NOMO-1 treated with DMSO at 0.1 percent for 48 hours (cell line): ENCODE measurements at regions not wholly inside any gene's neighbourhood (a gene's known extent, or its start where the extent isn't known, plus 50 kb on each side); places are given as distances from the start of the nearest gene placed in this dataset.

Experiments used
- DNase-seq: peaks from one replicate; lab custom pipeline; 2025; ENCODE audit not compliant: unreplicated experiment; lab: John Stamatoyannopoulos, UW

- no peak for DNase-seq
Measured at GRCh38 chr10:3229815-3230214, 57.2 kb upstream of the PITRM1 start.

GRCh38 chr10:3228629-3228945, 56.0 kb upstream of the PITRM1 start:
- no peak for DNase-seq

DNA sequence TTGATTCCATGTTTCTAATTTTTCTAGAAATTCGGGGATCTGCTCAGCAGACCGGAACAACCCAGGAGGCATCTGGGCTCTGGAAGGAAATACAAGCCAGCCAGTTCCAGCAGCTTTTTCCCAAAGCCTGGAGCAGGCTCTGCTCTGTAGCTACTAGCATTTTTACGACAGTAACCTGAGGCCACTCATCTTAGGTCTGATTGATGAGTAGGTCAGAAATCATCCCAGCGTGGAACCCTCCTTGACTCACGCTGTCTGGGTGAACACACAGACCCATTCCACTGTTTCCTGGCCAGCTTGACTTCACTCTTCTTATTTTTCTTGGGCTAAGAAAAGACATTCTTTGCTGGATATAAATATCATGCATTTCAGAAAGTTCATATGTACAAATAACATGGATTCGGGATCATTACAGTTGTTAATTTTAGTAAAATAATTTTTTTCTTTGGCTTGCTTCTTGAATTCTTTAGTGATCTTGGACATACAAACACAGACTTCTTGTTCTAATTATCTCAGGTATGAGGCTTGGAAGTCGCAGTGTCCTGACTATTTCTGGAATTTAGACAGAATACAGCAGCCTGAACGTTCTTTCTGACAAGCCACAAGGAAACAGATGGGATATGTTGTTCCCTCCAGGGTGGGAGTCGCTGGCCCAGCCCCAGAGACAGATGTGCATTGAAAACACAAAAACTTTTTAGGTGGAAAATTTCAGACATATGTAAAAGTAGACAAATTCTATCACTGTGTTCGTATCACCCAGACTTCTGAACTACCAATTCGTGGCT, 54.6 kb upstream of the PITRM1 start:
- no peak for DNase-seq

GRCh38 chr10:3225561-3225960, 53.0 kb upstream of the PITRM1 start:
- DNase-seq, result no peak

DNA sequence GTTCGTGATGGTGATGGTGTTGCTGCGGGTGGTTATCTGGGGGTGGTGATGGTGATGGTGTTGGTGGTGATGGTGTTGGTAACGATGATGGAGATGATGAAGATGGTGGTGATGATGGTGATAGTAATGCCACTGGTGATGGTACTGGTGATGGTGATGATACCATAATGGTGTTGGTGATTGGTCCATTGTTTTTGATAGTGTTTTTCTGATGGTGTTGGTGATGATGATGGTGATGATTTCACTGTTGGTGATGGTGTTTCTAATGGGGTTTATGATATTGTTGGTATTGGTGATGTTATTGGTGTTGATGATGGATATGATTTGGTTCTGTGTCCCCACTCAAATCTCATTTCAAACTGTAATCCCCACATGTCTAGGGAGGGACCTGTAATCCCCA, 51.7 kb upstream of the PITRM1 start:
- no peak for DNase-seq

GRCh38 chr10:3222626-3223025, 50.0 kb upstream of the PITRM1 start:
- DNase-seq, result no peak
